GM12801 (cell line): ENCODE measurements at regions not wholly inside any gene's neighbourhood (a gene's known extent, or its start where the extent isn't known, plus 50 kb on each side); places are given as distances from the start of the nearest gene placed in this dataset.

Source experiments
- CTCF ChIP-seq: IDR thresholded peaks from one replicate; pipeline ENCODE4 v1.5.1; 2011; ENCODE audit warnings: control low read depth; ENCODE audit not compliant: insufficient read length; ENCODE audit errors: extremely low read depth

GRCh38 chr12:127249428-127249827, 1017.5 kb upstream of the TMEM132C start:
- no peak for TF ChIP-seq CTCF

- no peak for TF ChIP-seq CTCF
These were observed 1013.1 kb upstream of the TMEM132C start for GRCh38 chr12:127253797-127254327.

GRCh38 chr12:127254420-127254955, 1012.5 kb upstream of the TMEM132C start:
- no peak for TF ChIP-seq CTCF

- no peak for TF ChIP-seq CTCF
These were observed 1009.5 kb upstream of the TMEM132C start for GRCh38 chr12:127257366-127257935.

GRCh38 chr12:127260531-127260930, 1006.4 kb upstream of the TMEM132C start:
- no peak for TF ChIP-seq CTCF

GRCh38 chr12:127260999-127261398, 1006.0 kb upstream of the TMEM132C start:
- TF ChIP-seq CTCF = no peak

GRCh38 chr12:127262615-127263014, 1004.4 kb upstream of the TMEM132C start:
- TF ChIP-seq CTCF = no peak
